ENCODE measurements at regions not wholly inside any gene's neighbourhood (a gene's known extent, or its start where the extent isn't known, plus 50 kb on each side); places are given as distances from the start of the nearest gene placed in this dataset.

GRCh38 chr2:125041846-125042245, 1016.8 kb downstream of the CNTNAP5 start:
- DNase-seq (ENCODE audit: extremely low read depth, low read depth): no peak
- H3K4me3 ChIP-seq (replicated peaks; ENCODE audit: low read depth, low read length): no peak overlapping the region
- TF ChIP-seq CTCF (IDR thresholded peaks at IDR 0.05; ENCODE audit: low read depth, low read length, missing control alignments): no peak

- no peak for TF ChIP-seq CTCF (IDR thresholded peaks at IDR 0.05; ENCODE audit: low read depth, low read length, missing control alignments)
These were observed 1017.6 kb downstream of the CNTNAP5 start for GRCh38 chr2:125042727-125043126.

DNA sequence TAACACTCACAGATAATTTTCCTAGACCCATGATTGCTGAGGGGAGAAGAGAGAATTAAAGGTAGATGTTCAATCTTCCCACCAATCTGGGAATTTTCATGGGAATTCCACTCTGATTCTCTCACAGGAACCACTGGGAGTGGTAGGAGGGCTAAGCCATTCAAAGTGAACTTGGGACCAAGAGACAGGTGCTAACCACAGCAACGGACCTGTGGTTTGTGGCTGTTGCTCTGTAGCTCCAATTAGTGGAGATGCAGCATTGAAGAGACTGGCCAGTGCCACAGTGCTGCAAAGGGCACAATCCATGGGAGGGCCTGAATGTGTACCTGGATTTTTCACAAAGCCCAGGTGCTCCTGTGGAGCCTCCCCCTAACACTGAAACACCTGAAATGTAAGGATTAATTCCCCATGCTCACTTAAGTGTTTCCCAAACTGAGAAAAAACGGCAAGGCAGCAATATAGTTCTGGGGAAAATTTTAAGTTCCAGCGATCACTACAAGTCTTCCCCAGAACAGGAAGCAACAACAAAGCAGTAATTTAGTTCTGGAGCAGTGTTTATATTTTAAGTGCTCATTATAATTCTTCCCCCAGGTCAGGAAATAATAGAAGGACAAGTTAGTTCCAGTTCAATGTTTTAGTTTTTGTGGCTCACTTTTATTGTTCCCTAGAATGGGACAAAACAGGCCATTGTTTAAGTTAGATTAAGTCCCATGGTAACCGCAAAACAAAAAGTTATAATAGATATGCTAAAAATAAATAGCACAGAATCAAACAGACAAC, 1045.8 kb downstream of the CNTNAP5 start:
- H3K4me3 ChIP-seq (replicated peaks; ENCODE audit: low read depth, low read length): no peak overlapping the region
- TF ChIP-seq CTCF (IDR thresholded peaks at IDR 0.05; ENCODE audit: low read depth, low read length, missing control alignments): no peak
- DNase-seq (ENCODE audit: extremely low read depth, low read depth): no peak

More at GRCh38 chr2:125042727-125043126, 1017.6 kb downstream of the CNTNAP5 start:
- DNase-seq (ENCODE audit: extremely low read depth, low read depth): no peak
- H3K4me3 ChIP-seq (replicated peaks; ENCODE audit: low read depth, low read length): no peak overlapping the region

DNA sequence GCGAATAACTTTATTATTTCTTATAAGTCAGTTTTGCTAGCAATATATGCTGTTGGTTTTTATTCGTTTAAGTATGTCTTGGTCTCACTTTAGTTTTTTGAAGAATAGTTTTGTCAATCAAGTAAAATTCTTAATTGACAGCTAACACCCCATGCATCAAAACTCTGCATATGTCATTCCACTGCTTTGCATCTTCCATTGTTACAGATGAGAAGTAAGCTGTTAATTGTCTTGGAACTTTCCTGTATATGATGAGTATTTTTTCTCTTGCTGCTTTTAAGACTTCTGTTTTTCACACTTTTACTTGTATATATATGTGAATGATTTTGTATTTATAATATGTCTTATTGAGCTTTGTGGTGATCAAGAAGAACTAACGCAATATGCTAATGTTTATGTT, 1048.4 kb downstream of the CNTNAP5 start:
- no peak for DNase-seq (ENCODE audit: extremely low read depth, low read depth)
- H3K4me3 ChIP-seq (replicated peaks; ENCODE audit: low read depth, low read length): no peak overlapping the region
- TF ChIP-seq CTCF (IDR thresholded peaks at IDR 0.05; ENCODE audit: low read depth, low read length, missing control alignments): no peak

DNA sequence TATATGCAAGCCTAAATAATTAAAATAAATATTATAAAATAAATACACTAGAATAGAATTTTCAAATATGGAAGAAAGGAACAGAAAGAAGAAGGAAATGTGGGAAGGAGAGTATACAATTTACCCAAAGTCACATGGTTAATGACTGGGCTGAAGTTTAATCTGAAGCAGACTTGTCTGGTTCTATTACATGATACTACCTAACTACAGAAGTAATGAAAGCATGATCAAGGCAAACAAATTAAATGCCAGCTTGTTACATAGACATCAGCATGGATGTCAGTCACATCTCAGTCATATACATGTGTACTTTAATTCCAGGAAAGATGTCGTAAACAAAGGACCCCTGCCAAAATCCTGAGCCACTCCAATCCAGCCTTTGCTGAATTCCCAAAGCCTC, 1060.8 kb downstream of the CNTNAP5 start:
- no peak for TF ChIP-seq CTCF (IDR thresholded peaks at IDR 0.05; ENCODE audit: low read depth, low read length, missing control alignments)
- H3K4me3 ChIP-seq (replicated peaks; ENCODE audit: low read depth, low read length): no peak overlapping the region
- no peak for DNase-seq (ENCODE audit: extremely low read depth, low read depth)

GRCh38 chr2:125086313-125087184, 1061.5 kb downstream of the CNTNAP5 start:
- DNase-seq (ENCODE audit: extremely low read depth, low read depth): no peak
- TF ChIP-seq CTCF (IDR thresholded peaks at IDR 0.05; ENCODE audit: low read depth, low read length, missing control alignments): no peak
- no peak overlapping the region for H3K4me3 ChIP-seq (replicated peaks; ENCODE audit: low read depth, low read length)

All from HFF-Myc (cell line).